Epithelial cell of proximal tubule (primary cell): ENCODE measurements at regions not wholly inside any gene's neighbourhood (a gene's known extent, or its start where the extent isn't known, plus 50 kb on each side); places are given as distances from the start of the nearest gene placed in this dataset.

Source experiments
- DNase-seq: peaks from one replicate; pipeline ENCODE4 v3.0.0-alpha.2; 2011; ENCODE audit warnings: low read depth
- H3K4me3 ChIP-seq: 2 replicates; pipeline ENCODE4 v1.5.1; 2011; ENCODE audit warnings: low read depth, mild to moderate bottlenecking, low read length
- TF ChIP-seq, protein P1 (sequence below): conservative IDR thresholded peaks from 2 replicates; pipeline ENCODE4 v1.5.1; 2012; ENCODE audit warnings: low read depth, mild to moderate bottlenecking, low read length

DNA sequence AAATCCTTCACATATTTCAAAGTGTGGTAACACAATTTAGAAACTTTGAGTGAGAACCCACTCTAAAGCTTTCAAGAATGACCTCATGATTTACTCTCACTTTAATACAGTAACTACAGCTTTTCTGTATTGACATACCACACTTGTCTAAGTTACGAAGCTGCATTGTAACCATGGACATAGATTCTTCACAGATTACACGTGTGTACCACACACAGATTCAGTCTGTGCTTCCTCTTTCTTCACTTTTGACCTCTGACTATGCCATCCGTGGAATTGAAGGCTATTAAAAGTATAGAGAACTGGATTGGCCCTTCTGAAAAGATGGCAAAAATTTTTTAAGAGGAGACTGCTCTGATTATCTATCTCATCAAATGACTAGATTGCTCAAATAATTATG, 172.7 kb downstream of the TANC2 start:
- H3K4me3 ChIP-seq = no peak overlapping the region
- no peak for DNase-seq
- TF ChIP-seq, protein P1, sequence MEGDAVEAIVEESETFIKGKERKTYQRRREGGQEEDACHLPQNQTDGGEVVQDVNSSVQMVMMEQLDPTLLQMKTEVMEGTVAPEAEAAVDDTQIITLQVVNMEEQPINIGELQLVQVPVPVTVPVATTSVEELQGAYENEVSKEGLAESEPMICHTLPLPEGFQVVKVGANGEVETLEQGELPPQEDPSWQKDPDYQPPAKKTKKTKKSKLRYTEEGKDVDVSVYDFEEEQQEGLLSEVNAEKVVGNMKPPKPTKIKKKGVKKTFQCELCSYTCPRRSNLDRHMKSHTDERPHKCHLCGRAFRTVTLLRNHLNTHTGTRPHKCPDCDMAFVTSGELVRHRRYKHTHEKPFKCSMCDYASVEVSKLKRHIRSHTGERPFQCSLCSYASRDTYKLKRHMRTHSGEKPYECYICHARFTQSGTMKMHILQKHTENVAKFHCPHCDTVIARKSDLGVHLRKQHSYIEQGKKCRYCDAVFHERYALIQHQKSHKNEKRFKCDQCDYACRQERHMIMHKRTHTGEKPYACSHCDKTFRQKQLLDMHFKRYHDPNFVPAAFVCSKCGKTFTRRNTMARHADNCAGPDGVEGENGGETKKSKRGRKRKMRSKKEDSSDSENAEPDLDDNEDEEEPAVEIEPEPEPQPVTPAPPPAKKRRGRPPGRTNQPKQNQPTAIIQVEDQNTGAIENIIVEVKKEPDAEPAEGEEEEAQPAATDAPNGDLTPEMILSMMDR = no peak

DNA sequence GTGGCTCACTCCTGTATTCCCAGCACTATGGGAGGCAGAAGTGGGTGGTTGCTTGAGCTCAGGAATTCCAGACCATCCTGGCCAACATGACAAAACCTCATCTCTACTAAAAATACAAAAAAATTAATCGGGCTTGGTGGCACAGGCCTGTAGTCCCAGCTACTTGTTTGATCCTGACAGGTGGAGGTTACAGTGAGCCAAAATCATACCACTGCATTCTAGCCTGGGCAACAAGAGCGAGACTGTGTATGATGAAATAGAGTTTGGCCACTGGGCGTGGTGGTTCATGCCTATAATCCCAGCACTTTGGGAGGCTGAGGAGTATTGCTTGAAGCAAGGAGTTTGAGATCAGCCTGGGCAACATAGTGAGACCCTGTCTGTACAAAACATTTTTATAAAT, 173.3 kb downstream of the TANC2 start:
- TF ChIP-seq, protein P1 = no peak
- DNase-seq = no peak
- H3K4me3 ChIP-seq = no peak overlapping the region

DNA sequence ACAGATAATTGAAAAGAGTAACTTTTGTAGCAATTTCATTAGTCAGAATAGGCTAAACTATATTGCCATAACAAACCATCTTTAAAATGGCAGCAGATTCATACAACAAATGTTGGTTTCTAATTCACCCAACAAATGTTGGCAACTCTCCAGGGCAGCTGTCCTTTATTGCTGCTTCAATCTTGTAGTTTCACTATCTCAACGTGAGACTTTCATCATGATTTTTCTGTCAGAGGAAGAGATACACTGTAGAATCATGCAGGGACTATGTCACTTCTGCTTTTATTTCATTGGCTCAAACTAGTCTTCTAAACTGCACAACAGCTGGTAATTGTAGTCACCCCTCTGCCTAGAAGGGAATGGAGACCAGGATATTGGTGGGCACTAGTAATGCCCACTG, 174.2 kb downstream of the TANC2 start:
- no peak overlapping the region for H3K4me3 ChIP-seq
- TF ChIP-seq, protein P1 = no peak
- DNase-seq = no peak

DNA sequence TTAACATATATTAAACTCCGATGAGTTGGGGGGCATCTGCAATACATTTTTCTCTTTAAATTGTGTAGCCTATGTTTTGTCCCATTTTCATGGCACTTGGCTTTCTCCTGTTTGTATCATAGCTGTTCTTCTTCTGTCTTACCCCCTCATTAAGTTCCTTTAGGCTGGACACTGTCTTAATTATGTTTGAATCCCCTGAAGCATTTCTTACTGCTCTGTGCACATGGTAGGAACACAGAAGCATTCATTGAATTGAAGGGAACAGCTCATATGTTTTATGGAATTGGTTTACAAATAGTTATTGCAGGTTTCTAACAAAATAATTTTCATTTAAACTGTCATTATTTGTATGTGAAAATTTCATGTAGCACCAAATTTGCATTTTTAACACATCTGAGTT, 176.8 kb downstream of the TANC2 start:
- H3K4me3 ChIP-seq = no peak overlapping the region
- DNase-seq = no peak
- TF ChIP-seq, protein P1 = no peak

DNA sequence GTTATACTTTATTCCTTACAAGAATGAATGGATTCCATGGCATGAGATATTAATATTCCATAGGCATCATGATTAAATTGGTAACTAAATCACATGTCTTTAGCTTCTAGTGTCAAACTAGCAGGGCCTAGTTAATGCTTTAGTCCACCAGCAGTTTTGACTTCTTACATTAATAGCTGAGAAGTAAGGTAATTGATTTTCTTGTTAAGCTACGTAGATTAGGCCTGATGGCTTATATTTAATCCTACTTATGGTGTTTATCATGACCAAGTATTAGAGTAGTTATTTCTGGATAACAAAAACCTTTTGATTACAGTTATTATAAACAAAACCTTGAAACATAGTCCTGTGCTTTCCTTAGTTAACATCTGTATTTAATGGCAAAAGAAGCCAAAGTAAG, 184.5 kb downstream of the TANC2 start:
- H3K4me3 ChIP-seq = no peak overlapping the region
- no peak for DNase-seq
- TF ChIP-seq, protein P1 = no peak

DNA sequence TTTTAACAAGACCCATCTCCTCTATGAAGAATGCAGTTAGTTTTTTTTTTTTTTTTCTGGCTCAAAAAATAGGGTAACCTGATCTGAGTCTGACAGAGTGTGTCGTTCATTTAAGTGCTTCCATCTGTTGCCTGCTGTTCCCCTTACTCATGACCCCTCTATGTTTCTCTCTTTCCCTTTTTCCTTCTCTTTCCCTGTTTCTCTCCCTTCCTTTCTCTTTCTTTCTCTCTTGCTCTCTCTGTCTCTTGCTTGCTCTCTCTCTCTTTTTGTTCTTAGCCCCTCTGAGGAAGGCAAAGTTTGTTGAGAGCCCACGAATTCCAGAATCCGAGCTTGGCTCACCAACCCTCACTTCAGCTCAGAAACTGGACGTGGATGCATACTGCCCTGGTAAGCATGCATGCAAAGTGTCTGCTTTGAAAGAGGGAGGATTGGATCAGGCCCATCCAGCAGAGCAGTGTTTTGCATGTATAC, 185.0 kb downstream of the TANC2 start:
- TF ChIP-seq, protein P1 = no peak
- DNase-seq = no peak
- no peak overlapping the region for H3K4me3 ChIP-seq

DNA sequence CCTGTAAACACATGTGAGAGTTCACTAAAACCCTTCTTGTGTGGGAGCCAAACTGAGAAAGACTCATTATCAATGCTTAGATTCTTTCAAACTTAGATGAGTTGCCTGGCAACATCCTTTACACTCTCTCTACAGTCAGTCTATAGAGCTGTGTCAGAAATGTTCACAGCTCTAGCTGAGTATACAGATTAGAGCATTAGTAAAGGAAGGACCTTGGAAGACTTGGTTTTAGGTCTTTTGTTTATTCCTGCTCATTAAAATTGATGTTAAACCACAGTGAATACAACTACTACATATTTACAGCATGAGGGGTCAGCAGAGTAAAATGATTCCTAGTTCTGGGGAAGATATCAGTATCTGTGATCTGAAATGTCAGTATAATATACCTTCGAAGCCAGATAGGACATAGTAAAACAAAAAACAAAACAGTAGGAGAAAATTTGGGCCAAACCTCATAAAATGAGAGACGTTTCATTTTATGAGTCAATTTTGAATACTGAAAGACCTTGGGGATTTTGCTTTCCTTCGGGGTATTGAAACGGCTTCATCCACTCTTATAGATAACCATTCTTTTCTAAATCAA, 186.0 kb downstream of the TANC2 start:
- no peak overlapping the region for H3K4me3 ChIP-seq
- no peak for DNase-seq
- TF ChIP-seq, protein P1 = no peak
